ENCODE measurements at regions not wholly inside any gene's neighbourhood (a gene's known extent, or its start where the extent isn't known, plus 50 kb on each side); places are given as distances from the start of the nearest gene placed in this dataset.

- TF ChIP-seq CTCF (IDR thresholded peaks at IDR 0.05) (no peak), POLR2A (IDR thresholded peaks at IDR 0.05) (no peak)
Observed at GRCh38 chr2:154974041-154974440, 275.5 kb downstream of the KCNJ3 start.

All from right lobe of liver (tissue), 4 donors.